H1 (cell line): ENCODE measurements at regions not wholly inside any gene's neighbourhood (a gene's known extent, or its start where the extent isn't known, plus 50 kb on each side); places are given as distances from the start of the nearest gene placed in this dataset.

ENCODE experiments used
- CTCF ChIA-PET: fragments of 300-600 bp; sonication (Branson Sonifier 250); formaldehyde crosslinking; loops from one replicate; lab custom pipeline; 2021; ENCODE audit not compliant: partially characterized antibody; lab: Charles Lee
- POLR2A ChIA-PET: fragments of 300-600 bp; sonication (Branson Sonifier 250); formaldehyde crosslinking; loops from one replicate; lab custom pipeline; 2021; ENCODE audit warnings: inconsistent platforms; ENCODE audit not compliant: partially characterized antibody; lab: Charles Lee
- DNase-seq, 2 experiments: peaks; one replicate each; pipeline versions ENCODE4 v3.0.0 to v3.0.0-alpha.2; 2010 to 2022; ENCODE audit warnings: low spot score in 2 of 2, low read depth in 1 of 2, mixed read lengths in 1 of 2
- FAIRE-seq: peaks from 2 replicates; lab custom pipeline; 2011; peaks lifted over from hg19 to GRCh38; lab: Jason Lieb, UNC
- H2AFZ ChIP-seq: 2 replicates; pipeline ENCODE4 v1.8.1; 2012; ENCODE audit warnings: low read length, inconsistent platforms
- H2AK5ac ChIP-seq: 2 replicates; pipeline ENCODE4 v1.6.1; 2013; ENCODE audit warnings: low read depth, low read length
- H2BK120ac ChIP-seq: replicated peaks from 2 replicates; pipeline ENCODE3; 2013; ENCODE audit warnings: low read depth, low read length, inconsistent platforms
- H2BK12ac ChIP-seq: 2 replicates; pipeline ENCODE4 v1.6.1; 2013; ENCODE audit warnings: low read depth, low read length
- H2BK15ac ChIP-seq: 2 replicates; pipeline ENCODE4 v1.6.1; 2013; ENCODE audit warnings: low read length
- H2BK20ac ChIP-seq: 2 replicates; pipeline ENCODE4 v1.6.1; 2013; ENCODE audit warnings: low read length
- H2BK5ac ChIP-seq: 2 replicates; pipeline ENCODE4 v1.6.1; 2013; ENCODE audit warnings: low read depth, low read length
- H3K14ac ChIP-seq: 2 replicates; pipeline ENCODE4 v1.6.1; 2013; ENCODE audit warnings: inconsistent platforms; ENCODE audit not compliant: insufficient read length
- H3K18ac ChIP-seq: 2 replicates; pipeline ENCODE4 v1.6.1; 2013; ENCODE audit warnings: low read length; ENCODE audit errors: extremely low read depth
- H3K23ac ChIP-seq: 2 replicates; pipeline ENCODE4 v1.6.1; 2013; ENCODE audit warnings: inconsistent platforms; ENCODE audit not compliant: insufficient read length
- H3K23me2 ChIP-seq: 2 replicates; pipeline ENCODE4 v1.6.1; 2013; ENCODE audit warnings: low read depth, low read length
- H3K27ac ChIP-seq: 2 replicates; pipeline ENCODE4 v1.6.1; 2011; ENCODE audit warnings: low read depth, low read length, inconsistent platforms
- H3K27me3 ChIP-seq, 4 experiments: replicated peaks in 1 of 4; 1 replicate in 1 of 4; 2 replicates in 3 of 4; pipeline versions ENCODE4 v1.6.1 to v1.8.1; 2011 to 2013; ENCODE audit warnings: low read length in 3 of 4, mild to moderate bottlenecking in 3 of 4, inconsistent platforms in 2 of 4, mixed read lengths in 2 of 4, moderate library complexity in 1 of 4; ENCODE audit not compliant: control insufficient read depth in 3 of 4, insufficient read depth in 3 of 4; ENCODE audit errors: extremely low read depth in 1 of 4
- H3K36me3 ChIP-seq, 4 experiments: 2 replicates each; pipeline versions ENCODE4 v1.6.1 to v1.8.1; 2011 to 2013; ENCODE audit warnings: mild to moderate bottlenecking in 4 of 4, low read length in 3 of 4, moderate library complexity in 2 of 4, control low read depth in 1 of 4, inconsistent platforms in 1 of 4; ENCODE audit not compliant: insufficient read depth in 4 of 4, control insufficient read depth in 2 of 4
- H3K4ac ChIP-seq: replicated peaks from 2 replicates; pipeline ENCODE3; 2013; ENCODE audit warnings: low read length, low read depth, mixed read lengths, inconsistent platforms; ENCODE audit not compliant: insufficient read length
- H3K4me1 ChIP-seq, 4 experiments: replicated peaks in 1 of 4; 1 replicate in 1 of 4; 2 replicates in 3 of 4; pipeline versions ENCODE4 v1.6.1 to v1.8.1; 2011 to 2013; ENCODE audit warnings: low read length in 3 of 4, inconsistent platforms in 2 of 4, mixed read lengths in 1 of 4; ENCODE audit not compliant: insufficient read depth in 4 of 4, control insufficient read depth in 3 of 4
- H3K4me2 ChIP-seq, 2 experiments: 2 replicates each; pipeline versions ENCODE4 v1.6.1 to v1.8.1; 2011 to 2013; ENCODE audit warnings: low read depth in 2 of 2, low read length in 2 of 2, control low read depth in 1 of 2, inconsistent platforms in 1 of 2, mild to moderate bottlenecking in 1 of 2; ENCODE audit not compliant: insufficient read depth in 1 of 2
- H3K4me3 ChIP-seq, 4 experiments: fragments of 200-600, 300-600 bp in 1 of 4; sonication (generic), shearing (Covaris generic), sonication (Bioruptor Twin) in 1 of 4; 2 replicates each; pipeline versions ENCODE4 v1.5.1 to v1.8.1; 2011 to 2016; ENCODE audit warnings: low read length in 4 of 4, low read depth in 3 of 4, control low read depth in 2 of 4, inconsistent platforms in 2 of 4, mild to moderate bottlenecking in 2 of 4, mixed read lengths in 1 of 4, moderate library complexity in 1 of 4; ENCODE audit not compliant: insufficient read depth in 2 of 4; ENCODE audit errors: extremely low read depth in 1 of 4
- H3K56ac ChIP-seq: replicated peaks from 2 replicates; pipeline ENCODE3; 2013; ENCODE audit warnings: low read depth, mild to moderate bottlenecking, mixed read lengths, low read length, inconsistent platforms; ENCODE audit not compliant: insufficient read length
- H3K79me1 ChIP-seq: 2 replicates; pipeline ENCODE4 v1.6.1; 2013; ENCODE audit warnings: low read depth, low read length, control low read depth
- H3K79me2 ChIP-seq, 2 experiments: 2 replicates each; pipeline versions ENCODE4 v1.6.1 to v1.8.1; 2012 to 2013; ENCODE audit warnings: low read length in 2 of 2, mild to moderate bottlenecking in 2 of 2, inconsistent platforms in 1 of 2; ENCODE audit not compliant: insufficient read depth in 2 of 2, control insufficient read depth in 1 of 2
- H3K9ac ChIP-seq, 4 experiments: replicated peaks in 1 of 4; 1 replicate in 1 of 4; 2 replicates in 3 of 4; pipeline versions ENCODE4 v1.6.1 to v1.8.1; 2011 to 2013; ENCODE audit warnings: low read depth in 3 of 4, low read length in 3 of 4, control low read depth in 2 of 4, mild to moderate bottlenecking in 2 of 4, moderate library complexity in 2 of 4, inconsistent platforms in 1 of 4; ENCODE audit errors: extremely low read depth in 1 of 4
- H3K9me3 ChIP-seq, 2 experiments: 2 replicates each; pipeline versions ENCODE4 v1.6.1 to v1.8.1; 2012 to 2013; ENCODE audit warnings: mild to moderate bottlenecking in 2 of 2, moderate library complexity in 2 of 2, control low read depth in 1 of 2, inconsistent platforms in 1 of 2, low read depth in 1 of 2, low read length in 1 of 2, mixed read lengths in 1 of 2; ENCODE audit not compliant: insufficient read depth in 2 of 2
- H4K20me1 ChIP-seq, 2 experiments: replicated peaks in 1 of 2; 2 replicates each; pipeline versions ENCODE3 to v1.8.1; 2011 to 2013; ENCODE audit warnings: inconsistent platforms in 2 of 2, low read length in 2 of 2, mild to moderate bottlenecking in 1 of 2; ENCODE audit not compliant: insufficient read depth in 2 of 2, control insufficient read depth in 1 of 2
- H4K5ac ChIP-seq: 2 replicates; pipeline ENCODE4 v1.6.1; 2013; ENCODE audit warnings: low read length, low read depth, mixed read lengths, inconsistent platforms; ENCODE audit not compliant: insufficient read length
- H4K8ac ChIP-seq: 2 replicates; pipeline ENCODE4 v1.8.0; 2013; ENCODE audit warnings: mild to moderate bottlenecking, moderate library complexity, low read length, inconsistent platforms; ENCODE audit not compliant: insufficient read depth; ENCODE audit errors: extremely low read depth
- H4K91ac ChIP-seq: replicated peaks from 2 replicates; pipeline ENCODE3; 2013; ENCODE audit warnings: low read length, mixed read lengths, inconsistent platforms; ENCODE audit not compliant: insufficient read length
- EGR1 ChIP-seq: IDR thresholded peaks from 2 replicates; pipeline ENCODE4 v1.6.1; 2011; ENCODE audit warnings: low read depth, low read length, borderline replicate concordance

GRCh38 chr14:98270201-98270600 is 1001.8 kb downstream of the BCL11B start:
- Histone ChIP-seq H3K4me3 (no peak overlapping the region), H3K27ac (no peak overlapping the region), H3K27me3 (peaks cover 0 to 1% (median 0%) of the 10 kb centered on the region in 4 experiments; a peak in 1 of 7 replicates), H3K4me1 (no peaks in the 10 kb centered on the region), H3K79me1 (no peaks in the 10 kb centered on the region), H2BK120ac (no peak overlapping the region), H2BK12ac (no peak overlapping the region), H3K9ac (no peak overlapping the region), H2BK20ac (no peak overlapping the region), H2AK5ac (no peak overlapping the region), H3K56ac (no peak overlapping the region), H2BK5ac (no peak overlapping the region), H3K4ac (no peak overlapping the region), H3K79me2 (no peaks in the 10 kb centered on the region), H3K14ac (no peak overlapping the region), H3K23ac (no peak overlapping the region), H3K9me3 (0 out of 4 replicates have a peak, but pooled peaks cover 0 to 2% of the 10 kb centered on the region in 2 experiments), H4K20me1 (no peaks in the 10 kb centered on the region), H4K91ac (no peak overlapping the region), H4K5ac (no peak overlapping the region), H3K23me2 (peaks cover 3% of the 10 kb centered on the region; the same call in 1 of the 2 replicates), H4K8ac (no peak overlapping the region), H3K36me3 (no peaks in the 10 kb centered on the region), H2AFZ (no peak overlapping the region), H3K18ac (no peak overlapping the region), H2BK15ac (no peak overlapping the region), H3K4me2 (no peak overlapping the region)
- ChIA-PET CTCF (interaction anchor here (0.7 kb wide), 2 partner anchors 20 to 129 kb away, joined by 3 to 4 read pairs; no protein-coding TSS in a partner anchor), POLR2A (no interaction called here)
- TF ChIP-seq EGR1: no peak
- FAIRE-seq: no peak
- no peak for DNase-seq
